ENCODE measurements at regions not wholly inside any gene's neighbourhood (a gene's known extent, or its start where the extent isn't known, plus 50 kb on each side); places are given as distances from the start of the nearest gene placed in this dataset.

DNA sequence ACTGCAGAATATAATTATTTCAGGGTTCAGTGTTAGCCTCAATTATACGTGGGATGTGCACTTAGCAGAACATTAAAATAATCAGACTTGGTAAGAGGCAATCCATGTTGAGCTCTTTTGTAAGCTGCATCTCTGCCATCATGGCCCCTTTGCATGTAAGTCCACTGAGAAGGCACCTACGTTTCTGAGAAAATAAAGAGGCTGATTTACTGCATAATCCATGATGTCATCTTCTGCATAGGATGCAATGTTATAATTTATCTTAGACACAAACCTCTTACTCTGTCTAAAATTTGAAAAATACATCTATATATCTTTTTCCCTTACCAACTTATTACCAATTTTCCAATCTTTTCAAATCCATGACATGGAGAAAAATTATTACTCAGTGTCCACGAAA lies 1294.7 kb downstream of the ZPLD1 start:
- H3K4me3 ChIP-seq (ENCODE audit: low read length): no peak overlapping the region
- no peak for DNase-seq (ENCODE audit: low read depth)
- TF ChIP-seq, protein P1, sequence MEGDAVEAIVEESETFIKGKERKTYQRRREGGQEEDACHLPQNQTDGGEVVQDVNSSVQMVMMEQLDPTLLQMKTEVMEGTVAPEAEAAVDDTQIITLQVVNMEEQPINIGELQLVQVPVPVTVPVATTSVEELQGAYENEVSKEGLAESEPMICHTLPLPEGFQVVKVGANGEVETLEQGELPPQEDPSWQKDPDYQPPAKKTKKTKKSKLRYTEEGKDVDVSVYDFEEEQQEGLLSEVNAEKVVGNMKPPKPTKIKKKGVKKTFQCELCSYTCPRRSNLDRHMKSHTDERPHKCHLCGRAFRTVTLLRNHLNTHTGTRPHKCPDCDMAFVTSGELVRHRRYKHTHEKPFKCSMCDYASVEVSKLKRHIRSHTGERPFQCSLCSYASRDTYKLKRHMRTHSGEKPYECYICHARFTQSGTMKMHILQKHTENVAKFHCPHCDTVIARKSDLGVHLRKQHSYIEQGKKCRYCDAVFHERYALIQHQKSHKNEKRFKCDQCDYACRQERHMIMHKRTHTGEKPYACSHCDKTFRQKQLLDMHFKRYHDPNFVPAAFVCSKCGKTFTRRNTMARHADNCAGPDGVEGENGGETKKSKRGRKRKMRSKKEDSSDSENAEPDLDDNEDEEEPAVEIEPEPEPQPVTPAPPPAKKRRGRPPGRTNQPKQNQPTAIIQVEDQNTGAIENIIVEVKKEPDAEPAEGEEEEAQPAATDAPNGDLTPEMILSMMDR (IDR thresholded peaks at IDR 0.05; ENCODE audit: insufficient read depth, low read depth, low read length, missing control alignments): no peak

DNA sequence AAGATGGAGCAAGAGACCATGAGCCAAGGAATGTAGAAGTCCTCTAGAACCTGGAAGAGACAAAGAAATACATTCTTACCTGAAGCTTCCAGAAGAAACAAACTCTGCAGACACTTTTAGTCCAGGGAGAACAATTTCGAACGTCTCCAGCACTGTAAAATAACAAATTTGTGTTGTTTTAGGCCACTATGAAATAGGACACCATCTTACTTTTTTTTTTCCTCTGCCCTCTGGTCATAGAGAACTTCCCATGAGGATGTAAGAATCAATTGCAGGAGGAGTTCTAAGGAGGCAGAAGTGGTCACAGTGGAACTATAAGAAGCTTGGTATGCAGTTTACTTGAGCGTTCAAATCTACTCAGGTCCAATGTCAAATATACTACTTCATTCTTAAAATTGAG lies 1295.9 kb downstream of the ZPLD1 start:
- no peak overlapping the region for H3K4me3 ChIP-seq (ENCODE audit: low read length)
- TF ChIP-seq, protein P1 (IDR thresholded peaks at IDR 0.05; ENCODE audit: insufficient read depth, low read depth, low read length, missing control alignments): no peak

GRCh38 chr3:103752986-103753385 lies 1318.2 kb downstream of the ZPLD1 start:
- H3K4me3 ChIP-seq (ENCODE audit: low read length): no peak overlapping the region
- DNase-seq (ENCODE audit: low read depth): no peak
- TF ChIP-seq, protein P1 (IDR thresholded peaks at IDR 0.05; ENCODE audit: insufficient read depth, low read depth, low read length, missing control alignments): no peak

More for the DNA sequence above, 1295.9 kb downstream of the ZPLD1 start:
- no peak for DNase-seq (ENCODE audit: low read depth)

- DNase-seq (ENCODE audit: low read depth): no peak
- TF ChIP-seq, protein P1 (IDR thresholded peaks at IDR 0.05; ENCODE audit: insufficient read depth, low read depth, low read length, missing control alignments): no peak
- H3K4me3 ChIP-seq (ENCODE audit: low read length): no peak overlapping the region
Observed at GRCh38 chr3:103767635-103768034, 1332.8 kb downstream of the ZPLD1 start.

- no peak for DNase-seq (ENCODE audit: low read depth)
- H3K4me3 ChIP-seq (ENCODE audit: low read length): no peak overlapping the region
- TF ChIP-seq, protein P1 (IDR thresholded peaks at IDR 0.05; ENCODE audit: insufficient read depth, low read depth, low read length, missing control alignments): no peak
Observed at GRCh38 chr3:103785017-103785416, 1350.2 kb downstream of the ZPLD1 start.

DNA sequence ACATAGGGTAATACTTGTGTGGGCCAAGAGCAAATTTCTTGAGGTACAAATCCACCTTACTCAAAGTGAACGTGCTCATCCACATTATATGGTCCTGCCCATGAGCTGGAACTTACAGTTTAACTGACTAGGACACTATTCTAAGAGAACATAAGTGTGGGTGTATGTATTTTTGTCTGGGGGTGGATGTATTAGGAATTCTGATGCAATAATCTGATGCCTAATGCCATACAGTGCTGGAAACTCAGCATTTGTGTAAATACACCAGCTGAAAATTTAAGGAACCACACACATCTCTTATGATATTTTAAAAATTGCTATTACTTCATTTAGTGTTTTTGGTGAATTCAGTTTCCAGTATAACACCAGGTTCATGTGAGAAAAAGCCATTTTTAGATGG lies 1350.7 kb downstream of the ZPLD1 start:
- H3K4me3 ChIP-seq (ENCODE audit: low read length): no peak overlapping the region
- TF ChIP-seq, protein P1 (IDR thresholded peaks at IDR 0.05; ENCODE audit: insufficient read depth, low read depth, low read length, missing control alignments): no peak
- no peak for DNase-seq (ENCODE audit: low read depth)

- TF ChIP-seq, protein P1 (IDR thresholded peaks at IDR 0.05; ENCODE audit: insufficient read depth, low read depth, low read length, missing control alignments): no peak
- H3K4me3 ChIP-seq (ENCODE audit: low read length): no peak overlapping the region
- peak; percentile 14 for DNase-seq (ENCODE audit: low read depth)
Observed at GRCh38 chr3:103786296-103786695, 1351.5 kb downstream of the ZPLD1 start.
